Smooth muscle cell (in vitro differentiated cells): ENCODE measurements at regions not wholly inside any gene's neighbourhood (a gene's known extent, or its start where the extent isn't known, plus 50 kb on each side); places are given as distances from the start of the nearest gene placed in this dataset.

Experiments used
- DNase-seq: peaks from one replicate; lab custom pipeline; 2025; ENCODE audit not compliant: unreplicated experiment; lab: John Stamatoyannopoulos, UW
- H2AFZ ChIP-seq: fragments of 200-600 bp; sonication (generic); 2 replicates; pipeline ENCODE4 v1.6.0; 2016; ENCODE audit warnings: antibody characterized with exemption, low read depth, mild to moderate bottlenecking
- H3F3A ChIP-seq: fragments of 200-600 bp; sonication (generic); 2 replicates; pipeline ENCODE4 v1.6.0; 2017; ENCODE audit warnings: antibody characterized with exemption, low read depth
- H3K27ac ChIP-seq: fragments of 200-600 bp; sonication (generic); 2 replicates; pipeline ENCODE4 v1.5.1; 2016; ENCODE audit warnings: low read depth, mild to moderate bottlenecking
- H3K27me3 ChIP-seq: fragments of 200-600 bp; sonication (generic); 2 replicates; pipeline ENCODE4 v1.6.1; 2016; ENCODE audit warnings: low read depth, mild to moderate bottlenecking
- H3K36me3 ChIP-seq: fragments of 200-600 bp; sonication (generic); 2 replicates; pipeline ENCODE4 v1.5.1; 2016; ENCODE audit warnings: low read depth
- H3K4me1 ChIP-seq: fragments of 200-600 bp; sonication (generic); 2 replicates; pipeline ENCODE4 v1.5.1; 2016; ENCODE audit warnings: low read depth
- H3K4me2 ChIP-seq: fragments of 200-600 bp; sonication (generic); 2 replicates; pipeline ENCODE4 v1.6.0; 2016; ENCODE audit warnings: mild to moderate bottlenecking
- H3K4me3 ChIP-seq: fragments of 200-600 bp; sonication (generic); 2 replicates; pipeline ENCODE4 v1.5.1; 2016; ENCODE audit warnings: mild to moderate bottlenecking
- H3K79me2 ChIP-seq: fragments of 200-600 bp; sonication (generic); 2 replicates; pipeline ENCODE4 v1.6.0; 2016; ENCODE audit warnings: low read depth, mild to moderate bottlenecking
- H3K9ac ChIP-seq: fragments of 200-600 bp; sonication (generic); 2 replicates; pipeline ENCODE4 v1.6.0; 2016; ENCODE audit warnings: low read depth
- H3K9me3 ChIP-seq: fragments of 200-600 bp; sonication (generic); replicated peaks from 2 replicates; pipeline ENCODE4 v1.5.1; 2016; ENCODE audit warnings: low read depth
- H4K20me1 ChIP-seq: fragments of 200-600 bp; sonication (generic); 2 replicates; pipeline ENCODE4 v1.6.0; 2016; ENCODE audit warnings: low read depth
- WGBS: methylation state at CpG from one replicate; pipeline ENCODE4 v1.1.7; 2016; ENCODE audit warnings: low lambda C conversion rate; 5-methylcytosine and 5-hydroxymethylcytosine counted together
- TF ChIP-seq, protein P1 (sequence below): fragments of 200-600 bp; sonication (generic); IDR thresholded peaks from 2 replicates; pipeline ENCODE4 v1.5.1; 2017; ENCODE audit warnings: borderline replicate concordance, mild to moderate bottlenecking, antibody characterized with exemption; ENCODE audit not compliant: insufficient read depth, poor library complexity, severe bottlenecking

DNA sequence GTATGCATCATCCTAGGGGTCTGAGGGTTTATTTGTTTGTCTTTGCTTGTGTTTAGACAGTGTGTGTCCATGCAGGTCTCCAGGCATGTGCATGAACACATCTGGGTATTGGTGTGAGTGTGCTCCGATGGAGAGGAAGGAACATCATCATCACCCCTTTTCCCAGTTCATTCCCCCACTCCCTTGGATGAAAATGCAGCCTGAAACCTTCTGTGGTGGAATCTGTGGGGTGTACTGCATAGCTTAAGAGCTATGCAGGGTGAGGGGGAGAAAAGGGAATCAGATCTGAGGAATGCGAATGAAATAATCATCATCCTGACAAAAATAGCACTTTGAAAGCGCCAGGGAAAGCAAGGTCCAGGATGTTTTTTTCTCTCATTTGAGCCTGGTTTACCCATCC, 520.1 kb downstream of the NTRK3 start:
- H3K27me3 ChIP-seq: no peaks in the 10 kb centered on the region
- H3K79me2 ChIP-seq: no peaks in the 10 kb centered on the region
- no peaks in the 10 kb centered on the region for H3K4me1 ChIP-seq
- no peaks in the 10 kb centered on the region for H4K20me1 ChIP-seq
- no peaks in the 10 kb centered on the region for H3K9me3 ChIP-seq
- no peak overlapping the region for H3K4me2 ChIP-seq
- H3K27ac ChIP-seq: no peak overlapping the region
- TF ChIP-seq, protein P1, sequence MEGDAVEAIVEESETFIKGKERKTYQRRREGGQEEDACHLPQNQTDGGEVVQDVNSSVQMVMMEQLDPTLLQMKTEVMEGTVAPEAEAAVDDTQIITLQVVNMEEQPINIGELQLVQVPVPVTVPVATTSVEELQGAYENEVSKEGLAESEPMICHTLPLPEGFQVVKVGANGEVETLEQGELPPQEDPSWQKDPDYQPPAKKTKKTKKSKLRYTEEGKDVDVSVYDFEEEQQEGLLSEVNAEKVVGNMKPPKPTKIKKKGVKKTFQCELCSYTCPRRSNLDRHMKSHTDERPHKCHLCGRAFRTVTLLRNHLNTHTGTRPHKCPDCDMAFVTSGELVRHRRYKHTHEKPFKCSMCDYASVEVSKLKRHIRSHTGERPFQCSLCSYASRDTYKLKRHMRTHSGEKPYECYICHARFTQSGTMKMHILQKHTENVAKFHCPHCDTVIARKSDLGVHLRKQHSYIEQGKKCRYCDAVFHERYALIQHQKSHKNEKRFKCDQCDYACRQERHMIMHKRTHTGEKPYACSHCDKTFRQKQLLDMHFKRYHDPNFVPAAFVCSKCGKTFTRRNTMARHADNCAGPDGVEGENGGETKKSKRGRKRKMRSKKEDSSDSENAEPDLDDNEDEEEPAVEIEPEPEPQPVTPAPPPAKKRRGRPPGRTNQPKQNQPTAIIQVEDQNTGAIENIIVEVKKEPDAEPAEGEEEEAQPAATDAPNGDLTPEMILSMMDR: no peak
- no peak overlapping the region for H2AFZ ChIP-seq
- no peaks in the 10 kb centered on the region for H3F3A ChIP-seq
- H3K36me3 ChIP-seq: no peaks in the 10 kb centered on the region
- H3K4me3 ChIP-seq: no peak overlapping the region
- no peak overlapping the region for H3K9ac ChIP-seq
- 69% methylated on average over 3 of the region's 3 CpGs for WGBS
- no peak for DNase-seq

DNA sequence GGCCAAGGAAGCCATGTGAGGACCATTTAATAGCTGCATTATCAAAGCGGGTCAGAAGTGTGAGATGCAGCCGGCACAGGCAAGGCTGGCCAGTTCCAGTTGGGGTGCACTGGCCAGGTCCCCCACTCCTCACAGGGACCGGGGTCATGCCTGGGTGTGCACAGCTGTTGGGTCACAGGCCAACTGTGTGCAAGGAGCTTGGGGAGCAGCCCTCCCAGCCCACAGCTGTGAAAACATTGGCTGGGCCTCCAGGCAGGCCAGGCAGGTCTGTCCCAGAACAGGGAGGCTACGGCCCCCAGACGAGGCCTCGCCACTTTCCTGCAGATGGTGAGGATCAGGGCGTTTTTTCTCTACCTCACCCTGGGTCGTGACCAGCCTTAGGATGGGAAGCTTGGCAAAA, 521.0 kb downstream of the NTRK3 start:
- H2AFZ ChIP-seq: no peak overlapping the region
- no peaks in the 10 kb centered on the region for H3F3A ChIP-seq
- DNase-seq: no peak
- no peaks in the 10 kb centered on the region for H3K36me3 ChIP-seq
- no peaks in the 10 kb centered on the region for H3K9me3 ChIP-seq
- no peak overlapping the region for H3K27ac ChIP-seq
- no peaks in the 10 kb centered on the region for H3K27me3 ChIP-seq
- WGBS: 92% methylated on average over 8 of the region's 8 CpGs
- no peaks in the 10 kb centered on the region for H4K20me1 ChIP-seq
- no peak overlapping the region for H3K4me2 ChIP-seq
- no peak overlapping the region for H3K4me3 ChIP-seq
- TF ChIP-seq, protein P1: no peak
- H3K79me2 ChIP-seq: no peaks in the 10 kb centered on the region
- no peaks in the 10 kb centered on the region for H3K4me1 ChIP-seq
- no peak overlapping the region for H3K9ac ChIP-seq

DNA sequence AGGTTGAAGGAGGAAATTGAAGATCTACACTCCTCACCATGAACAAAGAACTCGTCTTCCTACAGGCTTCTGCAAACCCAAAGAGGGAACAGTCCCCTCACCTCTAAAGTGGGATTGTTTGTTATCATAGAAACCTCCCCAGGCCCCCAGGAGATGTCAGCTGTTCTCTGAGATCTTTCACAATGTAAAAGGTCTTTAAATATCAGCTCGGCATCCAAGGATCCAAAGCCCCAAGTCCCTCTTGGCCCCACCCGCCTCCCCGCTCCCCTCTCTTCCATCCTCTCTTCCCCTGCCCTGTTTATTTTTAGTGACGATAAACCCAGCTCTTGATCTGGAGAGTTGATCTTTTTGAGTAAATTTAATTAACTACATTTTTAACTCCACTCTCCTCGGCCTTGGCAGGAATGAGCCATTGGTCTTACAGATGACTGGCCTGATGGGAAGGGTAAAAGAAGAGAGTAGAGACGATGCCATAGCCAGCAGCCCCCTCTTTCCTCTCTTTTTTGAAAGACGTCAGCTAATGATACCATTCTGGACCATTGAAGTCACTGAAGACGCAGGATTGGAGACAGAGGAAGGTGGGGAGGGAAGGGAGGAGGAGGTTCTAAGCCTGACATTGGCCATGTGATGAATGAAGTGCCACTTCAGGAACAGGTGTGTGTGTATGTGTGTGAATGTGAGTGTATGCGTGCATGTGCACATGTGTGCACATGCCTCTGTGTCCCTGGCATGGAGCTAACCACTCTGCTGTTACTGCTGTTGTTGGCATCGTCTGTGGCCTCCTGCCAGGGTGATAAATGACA, 521.8 kb downstream of the NTRK3 start:
- H3K27me3 ChIP-seq: no peaks in the 10 kb centered on the region
- H3K4me3 ChIP-seq: no peak overlapping the region
- H3K36me3 ChIP-seq: no peaks in the 10 kb centered on the region
- no peaks in the 10 kb centered on the region for H3K9me3 ChIP-seq
- H3F3A ChIP-seq: no peaks in the 10 kb centered on the region
- no peak for DNase-seq
- WGBS: 90% methylated on average over 11 of the region's 11 CpGs
- no peak overlapping the region for H3K9ac ChIP-seq
- H3K4me2 ChIP-seq: no peak overlapping the region
- TF ChIP-seq, protein P1: no peak
- no peaks in the 10 kb centered on the region for H3K4me1 ChIP-seq
- H3K79me2 ChIP-seq: no peaks in the 10 kb centered on the region
- no peak overlapping the region for H3K27ac ChIP-seq
- no peak overlapping the region for H2AFZ ChIP-seq
- H4K20me1 ChIP-seq: no peaks in the 10 kb centered on the region

DNA sequence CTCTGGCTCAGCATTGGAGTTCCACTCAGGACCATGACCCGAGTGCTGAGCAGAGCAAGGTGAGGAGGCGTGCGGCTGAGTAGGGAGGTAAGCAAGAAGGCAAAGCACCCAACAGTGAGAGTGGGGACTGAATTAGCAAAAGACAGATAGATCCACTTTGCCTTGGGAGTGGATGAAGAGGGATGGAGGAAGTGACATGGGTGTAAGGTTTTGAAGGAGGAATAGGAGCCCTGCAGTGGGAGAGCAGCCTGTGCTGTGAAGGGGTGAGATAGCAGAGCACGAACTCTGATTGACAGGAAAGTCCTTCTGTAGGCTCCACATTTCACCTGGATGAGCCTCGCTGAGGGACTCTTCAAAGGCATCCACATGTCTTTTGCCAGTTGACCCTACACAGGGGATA, 522.6 kb downstream of the NTRK3 start:
- Histone ChIP-seq H3K4me2 (no peak overlapping the region), H3K4me1 (no peaks in the 10 kb centered on the region), H3K79me2 (no peaks in the 10 kb centered on the region), H3K36me3 (no peaks in the 10 kb centered on the region), H3F3A (no peaks in the 10 kb centered on the region), H2AFZ (no peak overlapping the region), H3K9ac (no peak overlapping the region), H4K20me1 (no peaks in the 10 kb centered on the region), H3K9me3 (no peaks in the 10 kb centered on the region), H3K4me3 (no peak overlapping the region), H3K27ac (no peak overlapping the region), H3K27me3 (no peaks in the 10 kb centered on the region)
- DNase-seq: no peak
- WGBS: 93% methylated on average over 5 of the region's 5 CpGs
- TF ChIP-seq, protein P1: no peak
